ENCODE measurements at regions not wholly inside any gene's neighbourhood (a gene's known extent, or its start where the extent isn't known, plus 50 kb on each side); places are given as distances from the start of the nearest gene placed in this dataset.

GRCh38 chr3:117181222-117181621 is 471.6 kb downstream of the TUSC7 start:
- TF ChIP-seq EZH2 (IDR thresholded peaks at IDR 0.05; ENCODE audit: low read depth) (no peak), CTCF (conservative IDR thresholded peaks at IDR 0.05) (no peak)

Data from PC-9 (cell line).